ENCODE measurements at regions not wholly inside any gene's neighbourhood (a gene's known extent, or its start where the extent isn't known, plus 50 kb on each side); places are given as distances from the start of the nearest gene placed in this dataset.

GRCh38 chr11:111444040-111444439 lies 65.0 kb upstream of the POU2AF1 start:
- no peak for DNase-seq

- DNase-seq, result no peak
Observed at GRCh38 chr11:111443640-111444039, 64.6 kb upstream of the POU2AF1 start.

- no peak for DNase-seq
Observed at GRCh38 chr11:111443032-111443431, 64.0 kb upstream of the POU2AF1 start.

GRCh38 chr11:111441443-111441842 lies 62.4 kb upstream of the POU2AF1 start:
- DNase-seq, result peak; percentile 25

GRCh38 chr11:111440416-111441205 lies 61.5 kb upstream of the POU2AF1 start:
- no peak for DNase-seq

- no peak for DNase-seq
Observed at GRCh38 chr11:111439901-111440300, 60.8 kb upstream of the POU2AF1 start.

- DNase-seq, result no peak
Observed at GRCh38 chr11:111438846-111439520, 59.9 kb upstream of the POU2AF1 start.

GRCh38 chr11:111438168-111438567 lies 59.1 kb upstream of the POU2AF1 start:
- no peak for DNase-seq

- no peak for DNase-seq
Observed at GRCh38 chr11:111435046-111435698, 56.1 kb upstream of the POU2AF1 start.

GRCh38 chr11:111429066-111429506 lies 50.0 kb upstream of the POU2AF1 start:
- DNase-seq, result peak; percentile 52
